A172 (cell line): ENCODE measurements at regions not wholly inside any gene's neighbourhood (a gene's known extent, or its start where the extent isn't known, plus 50 kb on each side); places are given as distances from the start of the nearest gene placed in this dataset.
"Not testable (repeated sequence)": the region's sequence is repeated elsewhere in the genome, so short reads cannot be mapped to it uniquely, and the experiment has no call there.

Experiments
- DNase-seq: peaks from one replicate; pipeline ENCODE4 v3.0.0-alpha.2; 2015; ENCODE audit warnings: low spot score

DNA sequence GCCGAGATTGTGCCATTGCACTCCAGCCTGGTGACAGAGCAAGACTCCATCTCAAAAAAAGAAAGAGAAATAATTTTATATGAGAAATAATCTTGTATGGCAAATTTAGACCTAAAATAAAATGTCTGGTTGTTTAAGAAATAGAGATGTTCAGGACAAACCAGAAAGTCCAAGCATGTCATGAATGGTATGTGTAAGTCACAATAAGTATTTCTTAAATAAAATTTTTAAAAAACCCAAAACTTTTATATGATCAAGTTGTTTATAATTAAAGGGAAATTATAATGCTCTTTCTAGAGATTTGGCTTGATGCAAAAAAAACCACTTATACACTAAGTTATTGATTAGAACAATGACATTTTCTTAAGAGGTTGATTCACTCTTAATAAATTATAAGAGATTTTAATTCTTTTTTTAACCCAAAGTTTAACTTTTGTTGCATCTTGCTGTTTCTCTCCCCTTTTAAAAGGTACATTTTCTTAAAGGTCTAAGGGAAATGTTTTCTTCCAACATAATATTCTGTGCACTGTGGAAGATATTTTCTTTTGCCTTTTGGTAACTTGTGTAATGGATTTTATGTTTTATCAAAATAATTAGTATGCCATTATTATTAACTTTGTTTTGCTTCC, 105.7 kb downstream of the RTP4 start:
- DNase-seq = peak; percentile 13

DNA sequence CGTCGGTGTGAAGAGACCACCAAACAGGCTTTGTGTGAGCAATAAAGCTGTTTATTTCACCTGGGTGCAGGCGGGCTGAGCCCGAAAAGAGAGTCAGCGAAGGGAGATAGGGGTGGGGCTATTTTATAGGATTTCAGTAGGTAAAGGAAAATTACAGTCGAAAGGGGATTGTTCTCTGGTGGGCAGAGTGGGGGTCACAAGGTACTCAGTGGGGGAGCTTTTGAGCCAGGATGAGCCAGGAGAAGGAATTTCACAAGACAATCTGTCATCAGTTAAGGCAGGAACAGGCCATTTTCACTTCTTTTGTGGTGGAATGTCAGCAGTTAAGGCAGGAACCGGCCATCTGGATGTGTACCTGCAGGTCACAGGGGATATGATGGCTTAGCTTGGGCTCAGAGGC, 98.1 kb downstream of the RTP4 start:
- DNase-seq = not testable (repeated sequence)

DNA sequence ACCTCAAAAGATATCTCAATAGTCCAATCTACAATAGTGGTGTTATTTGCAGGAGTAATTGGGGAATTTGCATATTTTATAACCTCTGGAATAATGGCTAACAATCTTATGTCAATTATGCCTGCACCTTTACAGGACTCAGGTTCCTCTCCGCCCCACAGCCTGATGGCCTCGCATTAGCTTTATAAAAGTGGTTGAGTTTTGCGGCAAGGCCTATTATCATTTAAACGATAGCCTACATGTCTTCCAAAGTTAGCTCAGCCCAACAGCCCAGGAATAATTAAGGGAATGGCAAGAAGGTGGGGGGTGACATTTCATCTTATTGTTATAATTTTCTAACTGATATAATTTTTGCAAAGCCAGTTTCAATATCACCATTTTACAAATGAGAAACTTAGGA, 97.3 kb downstream of the RTP4 start:
- DNase-seq = no peak

DNA sequence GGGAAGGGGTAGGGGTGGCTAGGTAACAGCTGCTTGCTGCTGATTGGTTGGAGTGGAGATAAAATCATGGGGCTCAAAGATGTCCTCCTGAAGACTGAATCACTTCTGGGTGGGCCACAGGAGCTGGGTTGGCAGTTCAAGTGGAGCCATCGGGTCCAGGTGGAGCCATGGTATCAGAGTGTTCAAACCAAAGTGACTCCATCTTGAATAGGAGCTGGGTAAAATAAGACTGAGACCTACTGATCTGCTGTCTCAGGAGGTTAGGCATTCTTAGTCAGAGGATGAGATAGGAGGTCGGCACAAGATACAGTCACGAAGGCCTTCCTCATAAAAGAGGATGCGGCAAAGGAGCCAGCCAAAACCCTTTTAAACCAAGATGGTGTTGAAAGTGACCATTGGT, 96.5 kb downstream of the RTP4 start:
- DNase-seq = no peak

DNA sequence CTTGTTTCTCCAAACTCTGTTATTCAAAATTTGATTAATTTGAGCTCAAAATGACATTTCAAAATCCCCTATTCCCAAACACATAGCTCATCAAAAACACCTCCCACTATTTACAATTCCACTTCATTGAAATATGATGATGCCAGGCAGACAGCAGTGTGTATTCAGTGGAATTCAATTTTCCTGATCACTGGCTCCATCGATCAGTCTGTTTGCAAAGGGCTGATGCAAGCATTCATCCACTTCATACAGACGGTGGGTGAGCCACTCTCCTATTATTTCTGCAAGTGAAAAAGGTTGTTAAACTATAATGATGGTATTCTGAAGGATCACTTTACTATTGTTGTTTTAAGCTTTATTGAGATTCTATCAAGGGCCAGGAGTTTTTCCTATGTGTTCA, 90.7 kb downstream of the RTP4 start:
- no peak for DNase-seq

DNA sequence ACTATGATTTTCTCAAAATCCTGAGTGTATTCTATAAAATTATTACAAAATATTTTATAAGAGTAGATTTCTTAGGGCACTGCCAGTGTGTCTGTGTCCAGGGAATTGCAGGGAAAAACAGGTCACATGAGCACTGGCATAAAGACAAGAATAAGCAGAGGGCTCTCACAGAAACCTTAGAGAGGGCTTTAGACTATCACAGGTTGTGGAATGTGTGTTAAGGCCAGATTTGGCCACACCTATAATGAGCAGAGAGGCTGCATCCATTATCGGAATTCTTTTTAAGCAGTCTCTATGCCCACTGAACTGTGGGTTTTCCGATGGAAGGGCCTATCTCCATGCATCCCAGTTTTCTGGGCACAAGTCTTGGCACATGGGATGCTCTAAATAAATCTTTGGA, 90.2 kb downstream of the RTP4 start:
- DNase-seq = no peak

DNA sequence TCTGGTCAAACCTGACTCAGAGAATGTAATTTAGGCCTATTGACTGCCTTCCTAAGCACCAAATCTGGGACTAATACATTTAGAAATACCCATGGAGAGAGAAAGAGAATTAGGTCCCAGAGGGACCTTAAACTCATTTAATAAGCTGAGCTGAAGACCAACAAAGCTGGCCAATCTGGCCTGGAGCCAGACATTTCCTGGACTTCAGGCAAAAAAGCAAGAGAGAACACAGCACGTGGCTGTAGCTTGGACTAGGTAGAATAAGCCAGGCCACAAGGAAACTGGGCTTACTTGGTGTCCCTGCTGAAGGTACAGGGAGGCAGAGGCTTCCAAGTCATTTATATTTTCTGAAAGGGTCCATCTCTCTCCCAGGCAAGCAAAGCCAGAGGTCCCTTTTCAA, 88.1 kb downstream of the RTP4 start:
- no peak for DNase-seq

DNA sequence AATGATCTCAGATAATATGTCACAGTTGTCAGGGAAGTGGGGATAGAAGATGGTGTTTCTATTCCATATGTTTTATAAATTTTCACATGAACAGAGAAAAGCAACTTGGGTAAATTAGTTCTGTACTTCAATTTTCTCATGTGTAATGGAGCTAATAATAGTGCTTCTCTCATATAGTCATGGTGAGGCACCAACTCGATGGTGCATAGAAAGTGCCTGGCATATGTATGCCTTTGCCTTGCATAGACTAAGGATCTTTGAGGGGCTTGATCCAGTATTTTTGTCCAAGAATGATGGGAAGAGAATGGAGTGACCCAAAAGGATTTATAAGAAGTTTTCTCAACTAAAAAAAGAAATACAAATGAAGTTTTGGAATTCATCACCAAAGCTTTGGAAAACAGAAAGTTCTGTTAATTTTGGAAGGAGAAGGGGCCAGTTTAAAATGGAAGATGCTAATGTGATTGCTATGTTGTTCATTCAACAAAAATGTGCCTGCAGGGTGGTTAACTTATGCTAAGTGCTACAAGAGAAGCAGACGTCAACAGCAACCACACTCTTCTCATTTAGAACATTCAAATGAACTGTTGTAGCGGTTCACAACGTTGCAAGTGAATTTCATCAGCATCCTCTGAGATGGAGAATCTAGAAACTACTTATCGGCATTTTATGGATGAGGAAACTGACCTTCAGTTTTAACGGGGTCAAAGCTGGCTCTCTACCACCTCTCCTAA, 86.1 kb downstream of the RTP4 start:
- no peak for DNase-seq

DNA sequence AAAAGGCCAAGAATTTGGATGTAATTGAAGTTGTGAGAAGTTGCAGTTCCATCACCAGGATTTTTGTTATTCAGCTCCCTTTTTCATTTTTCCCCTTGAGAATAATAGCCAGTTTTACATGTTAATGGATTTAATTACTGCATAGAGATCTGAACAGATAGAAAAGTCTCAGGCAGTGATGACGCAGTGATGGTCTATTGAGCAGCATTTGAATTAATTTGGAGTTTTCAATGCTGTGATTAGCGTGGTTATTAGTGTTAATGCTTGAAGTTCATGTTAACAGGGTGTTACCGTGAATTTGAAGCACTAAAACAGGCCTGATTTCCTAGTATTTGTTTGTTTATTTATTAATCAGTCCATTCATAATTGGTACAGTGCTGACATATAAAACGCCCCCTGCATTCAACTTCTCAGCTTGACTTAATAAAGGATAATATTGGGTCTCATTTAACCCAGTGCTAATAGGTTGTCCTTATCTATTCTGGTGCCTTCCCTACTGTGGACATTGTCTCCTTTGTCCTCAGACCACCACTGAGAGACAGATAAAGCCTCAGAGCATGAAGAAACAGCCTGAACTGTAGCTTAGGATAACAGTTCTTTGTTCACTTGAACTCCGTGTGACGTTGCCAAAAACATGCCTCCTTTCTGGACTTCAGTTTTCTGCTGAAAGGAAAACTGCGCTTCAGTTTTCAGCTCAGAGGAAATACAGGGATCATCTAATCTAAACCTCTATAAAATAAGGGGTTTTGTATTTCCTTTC, 82.4 kb downstream of the RTP4 start:
- DNase-seq = no peak

DNA sequence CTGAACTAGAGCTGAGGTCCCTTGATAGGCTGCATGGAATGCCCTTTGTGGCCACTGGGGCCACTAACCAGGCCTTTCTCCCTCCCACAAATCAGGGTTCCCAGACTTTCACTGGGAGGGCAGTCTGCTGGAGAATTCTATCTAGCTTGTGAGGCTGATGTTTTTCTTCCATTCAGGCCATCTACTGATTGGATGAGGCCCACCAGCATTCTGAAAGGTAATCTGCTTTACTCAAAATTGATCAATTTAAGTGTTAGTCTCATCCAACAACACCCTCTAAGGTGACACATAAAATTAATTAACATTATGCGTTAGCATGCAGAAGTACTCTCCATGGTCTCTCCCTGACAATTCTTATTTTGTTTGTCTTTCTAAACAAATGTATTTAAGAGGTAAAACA, 80.5 kb downstream of the RTP4 start:
- DNase-seq = no peak

DNA sequence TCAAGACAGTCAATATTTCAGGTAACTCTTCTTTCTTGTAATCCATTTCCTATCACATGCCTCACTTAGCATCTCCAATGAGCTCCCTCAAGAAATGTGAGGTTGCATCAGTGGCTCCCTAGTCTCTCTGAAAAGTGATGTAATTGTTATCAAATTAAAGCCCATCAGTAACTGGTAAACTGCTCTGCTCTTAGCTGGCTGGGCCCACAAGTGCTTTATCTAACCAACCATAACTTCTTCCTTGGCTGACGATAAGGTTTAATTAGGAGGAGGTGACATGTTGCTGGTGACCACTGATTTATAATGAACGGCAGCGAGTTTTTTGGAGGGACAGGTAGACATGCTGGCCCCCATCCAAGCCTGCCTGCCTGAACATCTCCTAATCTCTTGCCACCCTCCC, 79.6 kb downstream of the RTP4 start:
- DNase-seq = no peak

DNA sequence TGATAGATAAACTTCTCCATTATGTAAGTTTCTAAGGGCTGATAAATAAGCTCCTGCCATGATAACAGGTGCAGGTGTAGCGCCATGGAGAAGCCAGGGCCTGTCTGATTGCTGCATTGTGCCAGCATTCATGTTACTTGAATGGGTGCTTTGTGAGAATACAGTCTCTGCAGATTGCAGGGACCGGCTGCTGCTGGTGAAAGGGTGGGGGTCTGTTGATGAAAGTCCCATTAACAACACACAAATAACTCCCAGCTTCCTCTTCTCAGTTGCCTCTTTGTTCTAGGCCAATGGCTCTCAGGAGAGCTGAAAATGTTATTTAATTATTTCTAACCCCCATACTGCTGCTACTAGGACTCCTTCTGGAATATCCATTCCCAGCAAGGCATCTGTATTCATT, 77.2 kb downstream of the RTP4 start:
- no peak for DNase-seq

DNA sequence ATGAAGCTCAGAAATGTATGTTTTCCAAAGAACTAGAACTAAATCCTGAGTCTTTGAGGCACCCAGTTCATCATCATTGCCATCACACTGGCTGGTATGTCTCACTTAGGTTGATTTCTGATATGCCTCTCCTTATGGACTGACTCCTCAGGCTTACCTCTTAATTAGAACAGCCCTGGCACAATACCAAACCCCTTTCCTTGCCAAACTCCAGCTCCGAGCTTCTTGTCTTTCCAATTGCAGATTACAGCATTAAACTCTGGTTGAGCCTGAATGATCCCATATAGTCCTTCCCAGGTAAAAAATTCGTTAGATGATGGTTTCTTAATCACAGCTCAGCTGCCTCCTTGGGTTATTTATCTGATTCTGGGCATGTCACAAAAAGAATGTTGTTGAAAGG, 66.3 kb downstream of the RTP4 start:
- DNase-seq = no peak

DNA sequence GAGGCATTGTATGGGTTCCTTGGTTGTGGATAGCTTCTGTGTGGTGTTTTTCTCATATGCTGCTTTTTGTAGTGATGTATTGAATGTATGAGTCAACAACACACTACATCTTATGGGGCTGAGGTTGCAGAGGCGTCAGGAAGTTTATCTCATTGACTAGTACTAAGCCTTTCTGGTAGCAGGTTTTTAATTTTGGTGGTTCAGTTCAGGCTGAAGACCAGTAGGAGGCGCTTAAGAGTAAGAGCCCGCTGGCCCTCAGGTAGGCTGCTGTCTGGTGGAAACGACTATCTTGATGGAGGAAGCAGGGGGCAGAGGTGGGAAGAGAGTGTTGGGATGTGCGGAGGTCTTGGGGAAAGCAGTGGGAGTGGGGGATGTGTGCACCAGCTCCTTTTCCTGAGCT, 62.4 kb downstream of the RTP4 start:
- no peak for DNase-seq
